GM18499 (cell line): ENCODE measurements at regions not wholly inside any gene's neighbourhood (a gene's known extent, or its start where the extent isn't known, plus 50 kb on each side); places are given as distances from the start of the nearest gene placed in this dataset.

Experiments used
- ATAC-seq: cut with Tn5 transposase; IDR thresholded peaks from one replicate; pipeline ENCODE4 v1.9.1; 2021; ENCODE audit warnings: moderate number of reproducible peaks; ENCODE audit not compliant: insufficient read depth, unreplicated experiment

GRCh38 chr6:139853302-139853992, 479.0 kb upstream of the CITED2 start:
- no peak for ATAC-seq

GRCh38 chr6:139852488-139853140, 478.2 kb upstream of the CITED2 start:
- no peak for ATAC-seq

GRCh38 chr6:139852067-139852466, 477.6 kb upstream of the CITED2 start:
- no peak for ATAC-seq

- no peak for ATAC-seq
Observed at GRCh38 chr6:139851206-139851605, 476.8 kb upstream of the CITED2 start.

- no peak for ATAC-seq
Observed at GRCh38 chr6:139850512-139850911, 476.1 kb upstream of the CITED2 start.

GRCh38 chr6:139847457-139847813, 473.0 kb upstream of the CITED2 start:
- ATAC-seq, result no peak

- ATAC-seq, result no peak
Observed at GRCh38 chr6:139846538-139847456, 472.3 kb upstream of the CITED2 start.

GRCh38 chr6:139844907-139845306, 470.5 kb upstream of the CITED2 start:
- ATAC-seq, result no peak

GRCh38 chr6:139841794-139842215, 467.4 kb upstream of the CITED2 start:
- ATAC-seq, result peak; percentile 82

- no peak for ATAC-seq
Observed at GRCh38 chr6:139839506-139840156, 465.2 kb upstream of the CITED2 start.

- ATAC-seq, result no peak
Observed at GRCh38 chr6:139834232-139834631, 459.8 kb upstream of the CITED2 start.

GRCh38 chr6:139833592-139833991, 459.1 kb upstream of the CITED2 start:
- ATAC-seq, result no peak

GRCh38 chr6:139832493-139833305, 458.3 kb upstream of the CITED2 start:
- no peak for ATAC-seq

GRCh38 chr6:139829576-139829975, 455.1 kb upstream of the CITED2 start:
- ATAC-seq, result no peak

- ATAC-seq, result no peak
Observed at GRCh38 chr6:139828751-139829519, 454.5 kb upstream of the CITED2 start.

GRCh38 chr6:139825935-139826374, 451.5 kb upstream of the CITED2 start:
- ATAC-seq, result no peak

- ATAC-seq, result no peak
Observed at GRCh38 chr6:139824864-139825263, 450.4 kb upstream of the CITED2 start.

GRCh38 chr6:139823808-139824126, 449.3 kb upstream of the CITED2 start:
- no peak for ATAC-seq
